GM19043 (cell line): ENCODE measurements at regions not wholly inside any gene's neighbourhood (a gene's known extent, or its start where the extent isn't known, plus 50 kb on each side); places are given as distances from the start of the nearest gene placed in this dataset.

Source experiments
- ATAC-seq: cut with Tn5 transposase; IDR thresholded peaks from one replicate; pipeline ENCODE4 v1.9.1; 2021; ENCODE audit warnings: low read depth; ENCODE audit not compliant: unreplicated experiment

DNA sequence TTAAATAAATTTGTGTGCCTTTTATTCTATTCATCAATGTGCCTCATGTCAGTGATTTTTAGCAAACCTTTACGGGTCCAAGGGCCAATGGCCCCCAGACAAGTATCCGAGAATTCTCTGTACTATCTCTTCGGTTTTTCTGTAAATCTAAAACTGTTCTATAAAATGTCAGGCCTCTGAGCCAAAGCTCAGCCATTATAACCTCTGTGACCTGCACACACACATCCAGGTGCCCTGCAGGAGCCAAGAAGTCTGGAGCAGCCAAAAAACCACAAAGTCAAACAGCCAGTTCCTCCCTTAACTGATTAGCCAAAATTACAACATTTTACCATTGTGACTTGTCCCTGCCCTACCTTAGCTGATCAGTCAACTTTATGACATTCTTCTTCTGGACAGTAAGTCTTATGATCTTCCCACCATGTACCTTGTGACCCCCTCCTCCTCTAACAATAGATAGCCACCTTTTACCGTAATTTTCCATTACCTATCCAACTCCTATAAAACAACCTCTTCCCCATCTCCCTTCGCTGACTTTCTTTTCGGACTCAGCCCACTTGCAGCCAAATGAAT, 363.8 kb downstream of the SEMA3D start:
- ATAC-seq = no peak

- ATAC-seq = no peak
These were observed 365.0 kb downstream of the SEMA3D start for GRCh38 chr7:84821671-84822534.

DNA sequence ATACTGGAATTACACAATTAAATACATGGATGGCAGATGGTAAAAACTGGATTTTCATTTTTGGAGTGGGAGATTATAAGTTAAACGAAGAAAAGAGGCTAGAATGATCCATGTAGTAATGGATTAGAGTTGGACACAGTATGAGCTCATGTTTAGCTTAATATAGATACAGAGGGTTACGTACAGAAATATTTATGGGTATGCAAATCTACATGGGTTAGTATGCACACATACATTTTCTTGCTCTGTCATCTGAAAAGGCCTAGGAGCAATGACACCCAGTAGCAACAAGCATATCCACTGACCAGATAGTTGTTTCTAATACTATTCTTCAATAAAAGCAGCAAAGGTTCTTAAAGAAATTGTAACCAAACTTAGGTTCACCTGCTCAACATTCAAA, 366.4 kb downstream of the SEMA3D start:
- no peak for ATAC-seq

DNA sequence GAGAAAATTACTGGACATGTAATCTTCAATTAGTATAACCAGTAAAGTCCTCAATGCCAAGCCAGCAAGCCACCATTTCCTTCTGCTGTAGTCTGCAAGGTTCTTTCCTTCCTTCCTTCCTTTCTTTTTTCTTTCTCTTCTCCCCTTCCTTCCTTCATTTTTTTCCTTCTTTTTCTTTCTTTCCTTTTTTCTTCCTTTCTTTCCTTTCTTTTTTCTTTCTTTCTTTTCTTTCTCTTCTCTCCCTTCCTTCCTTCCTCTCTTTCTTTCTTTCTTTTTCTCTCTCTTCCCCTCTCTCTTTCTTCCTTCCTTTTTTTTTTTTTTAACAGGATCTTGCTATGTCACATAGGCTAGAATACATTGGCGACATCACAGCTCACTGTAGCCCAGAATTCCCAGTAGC, 369.8 kb downstream of the SEMA3D start:
- no peak for ATAC-seq

GRCh38 chr7:84813376-84813775, 373.5 kb downstream of the SEMA3D start:
- ATAC-seq = no peak

DNA sequence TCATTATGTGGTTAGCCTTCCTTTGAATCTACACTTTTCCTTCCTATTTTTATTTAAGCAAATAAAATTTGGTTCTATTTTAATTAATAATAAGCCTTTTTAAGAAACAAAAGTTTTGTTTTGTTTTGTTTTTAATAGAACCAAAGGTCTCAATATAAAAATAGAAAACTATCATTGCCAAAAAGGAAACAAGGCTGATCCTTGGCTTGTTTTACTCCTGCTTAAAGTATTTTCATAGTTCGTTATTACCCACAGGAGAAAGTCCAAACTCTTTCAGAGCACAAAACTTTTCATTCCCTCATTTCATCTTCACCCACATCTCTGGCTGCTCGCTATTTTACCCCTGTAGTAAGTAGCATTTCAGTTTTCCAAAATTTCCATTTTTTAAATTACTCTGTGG, 374.8 kb downstream of the SEMA3D start:
- ATAC-seq = no peak

- ATAC-seq = no peak
These were observed 375.5 kb downstream of the SEMA3D start for GRCh38 chr7:84811362-84811761.

- no peak for ATAC-seq
These were observed 377.0 kb downstream of the SEMA3D start for GRCh38 chr7:84809877-84810276.

- no peak for ATAC-seq
These were observed 382.9 kb downstream of the SEMA3D start for GRCh38 chr7:84803979-84804378.

DNA sequence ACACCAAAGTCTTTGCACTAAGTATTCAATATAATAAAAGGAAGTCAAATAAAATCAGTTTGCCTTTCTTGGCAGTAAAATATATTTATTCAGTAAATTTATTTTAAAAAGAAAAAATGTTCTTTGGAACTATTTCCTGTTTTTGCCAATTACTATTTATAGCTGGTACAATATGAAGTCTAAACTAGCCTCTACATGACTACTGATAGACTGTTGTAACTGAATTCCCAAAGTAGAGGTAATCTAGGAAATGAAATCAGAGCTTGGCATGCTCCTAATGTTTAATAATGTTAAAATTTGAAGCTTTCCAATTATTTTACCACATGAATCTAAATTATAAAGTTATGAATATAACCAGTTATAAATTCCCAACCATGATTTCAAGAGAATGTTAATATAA, 385.5 kb downstream of the SEMA3D start:
- no peak for ATAC-seq

DNA sequence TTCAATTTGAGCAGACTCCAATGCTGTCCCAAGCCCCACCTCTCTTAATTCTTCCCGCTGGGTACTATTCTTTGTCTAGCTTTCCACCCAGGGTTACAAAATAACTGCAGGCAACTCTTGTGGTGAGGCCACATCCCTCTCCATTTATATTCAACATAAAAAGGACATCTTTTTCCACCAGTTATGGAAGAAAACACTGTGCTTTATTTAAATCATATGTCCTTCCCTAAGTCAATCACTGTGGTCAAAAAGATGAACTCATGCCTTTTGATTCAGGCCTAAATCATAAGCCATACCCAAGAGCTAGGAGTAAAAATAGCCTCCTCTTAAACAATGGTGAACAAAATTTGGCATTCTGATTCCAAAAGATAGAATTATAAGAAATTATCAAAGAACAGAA, 386.0 kb downstream of the SEMA3D start:
- no peak for ATAC-seq

GRCh38 chr7:84799106-84799505, 387.8 kb downstream of the SEMA3D start:
- no peak for ATAC-seq

DNA sequence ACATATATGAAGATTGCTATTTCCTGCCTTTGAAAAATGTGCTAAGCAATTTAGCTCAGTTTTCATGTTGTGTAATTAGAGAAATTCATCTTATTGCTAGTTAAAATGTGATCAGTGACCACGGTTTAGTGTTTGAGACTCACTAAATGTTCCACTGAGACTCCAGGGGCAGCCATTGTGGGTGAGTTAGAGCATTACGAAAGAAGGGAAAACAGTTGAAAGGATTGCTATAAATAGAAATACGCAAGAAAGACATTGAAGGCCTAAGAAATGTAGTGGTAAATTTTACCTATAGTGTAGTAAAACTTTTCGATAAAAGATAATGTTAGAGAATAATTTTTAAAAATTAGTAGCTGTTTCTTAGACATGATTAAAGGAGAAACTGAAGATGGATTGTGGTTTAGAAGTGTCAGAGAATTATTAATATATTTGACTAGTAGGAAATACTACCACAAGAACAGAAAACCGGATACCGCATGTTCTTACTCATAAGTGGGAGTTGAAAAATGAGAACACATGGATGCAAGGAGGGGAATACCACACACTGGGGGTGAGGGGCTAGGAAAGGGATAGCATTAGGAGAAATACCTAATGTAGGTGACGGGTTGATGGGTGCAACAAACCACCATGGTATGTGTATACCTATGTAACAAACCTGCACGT, 394.5 kb downstream of the SEMA3D start:
- ATAC-seq = no peak

- no peak for ATAC-seq
These were observed 396.0 kb downstream of the SEMA3D start for GRCh38 chr7:84790882-84791281.

DNA sequence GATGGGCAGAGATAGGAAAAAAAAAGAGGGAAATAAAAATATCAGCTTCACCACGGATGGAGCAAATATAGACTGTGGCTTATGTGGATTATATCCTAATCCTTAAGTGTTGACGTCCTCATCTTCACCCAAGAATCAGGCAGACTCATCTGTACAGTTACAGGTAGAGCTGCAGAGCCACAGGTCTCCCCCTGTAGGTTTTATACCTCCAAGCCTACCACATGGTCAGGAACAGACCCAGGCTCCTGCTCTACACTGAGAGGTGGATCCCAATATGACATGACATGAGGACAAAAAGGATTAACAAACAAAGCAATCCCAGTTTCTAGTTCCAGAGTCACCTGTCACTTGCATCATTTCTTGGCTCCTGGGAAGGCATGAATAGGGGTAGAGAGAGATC, 400.8 kb downstream of the SEMA3D start:
- ATAC-seq = no peak

DNA sequence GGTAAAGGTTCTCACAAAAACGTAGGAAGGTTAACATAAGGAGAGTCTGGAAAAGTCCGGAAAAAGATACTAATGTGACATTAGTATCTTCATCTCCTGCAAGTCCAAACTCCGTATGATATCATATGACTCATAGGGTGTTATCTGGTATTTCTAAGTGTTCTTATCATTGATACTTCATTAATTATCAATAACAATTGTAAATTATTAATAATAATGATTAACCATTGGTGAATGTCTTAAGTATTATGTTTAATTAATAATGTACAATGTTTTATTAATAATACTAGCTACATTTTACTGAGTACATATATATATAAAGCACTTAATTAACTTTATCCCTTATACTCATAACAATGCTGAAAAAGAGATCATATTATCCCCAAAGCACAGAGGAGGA, 402.4 kb downstream of the SEMA3D start:
- ATAC-seq = no peak

- ATAC-seq = no peak
These were observed 403.6 kb downstream of the SEMA3D start for GRCh38 chr7:84783141-84783778.

GRCh38 chr7:84781838-84782237, 405.0 kb downstream of the SEMA3D start:
- no peak for ATAC-seq

- ATAC-seq = no peak
These were observed 406.4 kb downstream of the SEMA3D start for GRCh38 chr7:84780158-84781124.

GRCh38 chr7:84757761-84758160, 429.1 kb downstream of the SEMA3D start:
- no peak for ATAC-seq
